Urinary bladder (tissue), 3 donors: ENCODE measurements at regions not wholly inside any gene's neighbourhood (a gene's known extent, or its start where the extent isn't known, plus 50 kb on each side); places are given as distances from the start of the nearest gene placed in this dataset.

Experiments
- DNase-seq: peaks from one replicate; pipeline ENCODE4 v3.0.0-alpha.2; 2015; ENCODE audit errors: extremely low spot score
- H3K27ac ChIP-seq: one replicate; pipeline ENCODE4 v1.5.1; 2013; ENCODE audit warnings: low read depth, mild to moderate bottlenecking, moderate library complexity
- H3K36me3 ChIP-seq: one replicate; pipeline ENCODE4 v1.6.1; 2013; ENCODE audit warnings: mild to moderate bottlenecking, moderate library complexity; ENCODE audit not compliant: insufficient read depth
- H3K4me1 ChIP-seq: one replicate; pipeline ENCODE4 v1.6.1; 2013; ENCODE audit warnings: mild to moderate bottlenecking, moderate library complexity; ENCODE audit not compliant: insufficient read depth
- H3K4me3 ChIP-seq: one replicate; pipeline ENCODE4 v1.5.1; 2013; ENCODE audit warnings: low read depth, low read length
- WGBS: extraction: QIAGEN DNeasy Blood & Tissue Kit; methylation state at CpG from one replicate; pipeline ENCODE4 v1.1.7; 2013; 5-methylcytosine and 5-hydroxymethylcytosine counted together
- donor health status: healthy with polysubstance abuse.
- donor health status: healthy.

GRCh38 chr4:22070256-22070655, 121.7 kb upstream of the KCNIP4 start:
- no peak overlapping the region for H3K27ac ChIP-seq
- H3K4me1 ChIP-seq = no peaks in the 10 kb centered on the region
- no peak for DNase-seq
- no peak overlapping the region for H3K4me3 ChIP-seq
- WGBS = 59% methylated on average over 2 of the region's 2 CpGs
- H3K36me3 ChIP-seq = no peaks in the 10 kb centered on the region

- DNase-seq = no peak
These were observed 115.0 kb upstream of the KCNIP4 start for GRCh38 chr4:22063613-22064012.

GRCh38 chr4:22062676-22063075, 114.1 kb upstream of the KCNIP4 start:
- no peak for DNase-seq
- H3K4me3 ChIP-seq = no peak overlapping the region
- H3K4me1 ChIP-seq = no peaks in the 10 kb centered on the region
- 80% methylated on average over 3 of the region's 3 CpGs for WGBS
- H3K36me3 ChIP-seq = no peaks in the 10 kb centered on the region
- no peak overlapping the region for H3K27ac ChIP-seq

More at GRCh38 chr4:22063613-22064012, 115.0 kb upstream of the KCNIP4 start:
- H3K36me3 ChIP-seq = no peaks in the 10 kb centered on the region
- H3K27ac ChIP-seq = no peak overlapping the region
- no peak overlapping the region for H3K4me3 ChIP-seq
- WGBS = 94% methylated on average over 1 of the region's 1 CpG
- no peaks in the 10 kb centered on the region for H3K4me1 ChIP-seq

GRCh38 chr4:22055954-22056353, 107.4 kb upstream of the KCNIP4 start:
- no peaks in the 10 kb centered on the region for H3K36me3 ChIP-seq
- H3K4me1 ChIP-seq = no peaks in the 10 kb centered on the region
- no peak for DNase-seq
- no peak overlapping the region for H3K4me3 ChIP-seq
- no peak overlapping the region for H3K27ac ChIP-seq
- WGBS = 75% methylated on average over 5 of the region's 5 CpGs

- Histone ChIP-seq H3K27ac (no peak overlapping the region), H3K4me1 (no peaks in the 10 kb centered on the region), H3K4me3 (no peak overlapping the region), H3K36me3 (no peaks in the 10 kb centered on the region)
- 89% methylated on average over 1 of the region's 1 CpG for WGBS
- DNase-seq = no peak
These were observed 103.5 kb upstream of the KCNIP4 start for GRCh38 chr4:22052076-22052475.

GRCh38 chr4:22048323-22048722, 99.8 kb upstream of the KCNIP4 start:
- Histone ChIP-seq H3K36me3 (no peaks in the 10 kb centered on the region), H3K4me1 (no peaks in the 10 kb centered on the region), H3K4me3 (no peak overlapping the region), H3K27ac (no peak overlapping the region)
- DNase-seq = no peak
- 67% methylated on average over 2 of the region's 2 CpGs for WGBS

- H3K36me3 ChIP-seq = no peaks in the 10 kb centered on the region
These were observed 99.2 kb upstream of the KCNIP4 start for GRCh38 chr4:22047793-22048192.

GRCh38 chr4:22045051-22045630, 96.6 kb upstream of the KCNIP4 start:
- no peak for DNase-seq
- Histone ChIP-seq H3K4me3 (no peak overlapping the region), H3K27ac (no peak overlapping the region), H3K36me3 (no peaks in the 10 kb centered on the region), H3K4me1 (no peaks in the 10 kb centered on the region)

More at GRCh38 chr4:22047793-22048192, 99.2 kb upstream of the KCNIP4 start:
- DNase-seq = no peak
- 92% methylated on average over 12 of the region's 12 CpGs for WGBS
- Histone ChIP-seq H3K4me1 (no peaks in the 10 kb centered on the region), H3K4me3 (no peak overlapping the region), H3K27ac (no peak overlapping the region)

- no peak for DNase-seq
- H3K36me3 ChIP-seq = no peaks in the 10 kb centered on the region
- 25% methylated on average over 1 of the region's 1 CpG for WGBS
- H3K4me1 ChIP-seq = no peaks in the 10 kb centered on the region
- no peak overlapping the region for H3K4me3 ChIP-seq
- H3K27ac ChIP-seq = no peak overlapping the region
These were observed 82.9 kb upstream of the KCNIP4 start for GRCh38 chr4:22031423-22031822.

- H3K36me3 ChIP-seq = no peaks in the 10 kb centered on the region
- WGBS = 70% methylated on average over 1 of the region's 1 CpG
- H3K4me3 ChIP-seq = no peak overlapping the region
- H3K4me1 ChIP-seq = no peaks in the 10 kb centered on the region
- DNase-seq = no peak
- H3K27ac ChIP-seq = no peak overlapping the region
These were observed 82.3 kb upstream of the KCNIP4 start for GRCh38 chr4:22030881-22031280.

- WGBS = 80% methylated on average over 5 of the region's 5 CpGs
- H3K4me1 ChIP-seq = no peaks in the 10 kb centered on the region
- DNase-seq = no peak
- H3K4me3 ChIP-seq = no peak overlapping the region
- no peak overlapping the region for H3K27ac ChIP-seq
- no peaks in the 10 kb centered on the region for H3K36me3 ChIP-seq
These were observed 81.7 kb upstream of the KCNIP4 start for GRCh38 chr4:22030307-22030706.

- no peak overlapping the region for H3K4me3 ChIP-seq
- H3K4me1 ChIP-seq = no peaks in the 10 kb centered on the region
- no peaks in the 10 kb centered on the region for H3K36me3 ChIP-seq
- no peak for DNase-seq
- no peak overlapping the region for H3K27ac ChIP-seq
- whole genome bisulfite sequencing = 92% methylated on average over 2 of the region's 2 CpGs
These were observed 81.2 kb upstream of the KCNIP4 start for GRCh38 chr4:22029803-22030202.

- DNase-seq = no peak
- H3K4me3 ChIP-seq = no peak overlapping the region
- 60% methylated on average over 1 of the region's 1 CpG for WGBS
- no peaks in the 10 kb centered on the region for H3K4me1 ChIP-seq
- no peaks in the 10 kb centered on the region for H3K36me3 ChIP-seq
- H3K27ac ChIP-seq = no peak overlapping the region
These were observed 72.5 kb upstream of the KCNIP4 start for GRCh38 chr4:22021106-22021505.

- no peaks in the 10 kb centered on the region for H3K36me3 ChIP-seq
- no peak overlapping the region for H3K4me3 ChIP-seq
- H3K4me1 ChIP-seq = no peaks in the 10 kb centered on the region
- DNase-seq = no peak
- H3K27ac ChIP-seq = no peak overlapping the region
These were observed 71.6 kb upstream of the KCNIP4 start for GRCh38 chr4:22020129-22020528.

GRCh38 chr4:22019676-22020075, 71.1 kb upstream of the KCNIP4 start:
- 63% methylated on average over 4 of the region's 4 CpGs for WGBS
- Histone ChIP-seq H3K4me1 (no peaks in the 10 kb centered on the region), H3K4me3 (no peak overlapping the region), H3K36me3 (no peaks in the 10 kb centered on the region), H3K27ac (no peak overlapping the region)
- no peak for DNase-seq
